WERI-Rb-1 (cell line): ENCODE measurements at regions not wholly inside any gene's neighbourhood (a gene's known extent, or its start where the extent isn't known, plus 50 kb on each side); places are given as distances from the start of the nearest gene placed in this dataset.

ENCODE experiments used
- DNase-seq: peaks from one replicate; pipeline ENCODE4 v3.0.0-alpha.2; 2020
- H3K27ac ChIP-seq: fragments of 250-450 bp; sonication (Bioruptor Pico); 2 replicates; pipeline ENCODE4 v1.5.1; 2020; ENCODE audit warnings: mild to moderate bottlenecking, moderate library complexity
- H3K27me3 ChIP-seq: fragments of 250-450 bp; sonication (Bioruptor Pico); 2 replicates; pipeline ENCODE4 v1.5.1; 2021; ENCODE audit warnings: mild to moderate bottlenecking, low read depth, moderate library complexity; ENCODE audit not compliant: insufficient read depth, severe bottlenecking
- H3K36me3 ChIP-seq: fragments of 250-450 bp; sonication (Bioruptor Pico); 2 replicates; pipeline ENCODE4 v1.5.1; 2020; ENCODE audit warnings: mild to moderate bottlenecking, moderate library complexity
- H3K4me3 ChIP-seq: 2 replicates; pipeline ENCODE4 v1.5.1; 2011; ENCODE audit warnings: low read depth, mild to moderate bottlenecking, control low read depth, low read length
- H3K9me3 ChIP-seq: fragments of 250-450 bp; sonication (Bioruptor Pico); 2 replicates; pipeline ENCODE4 v1.5.1; 2021; ENCODE audit warnings: mild to moderate bottlenecking, moderate library complexity; ENCODE audit not compliant: severe bottlenecking
- TF ChIP-seq, protein P1 (sequence below): IDR thresholded peaks from 2 replicates; pipeline ENCODE4 v1.5.1; 2011; ENCODE audit warnings: low read depth, mild to moderate bottlenecking, control low read depth, inconsistent platforms, low read length

DNA sequence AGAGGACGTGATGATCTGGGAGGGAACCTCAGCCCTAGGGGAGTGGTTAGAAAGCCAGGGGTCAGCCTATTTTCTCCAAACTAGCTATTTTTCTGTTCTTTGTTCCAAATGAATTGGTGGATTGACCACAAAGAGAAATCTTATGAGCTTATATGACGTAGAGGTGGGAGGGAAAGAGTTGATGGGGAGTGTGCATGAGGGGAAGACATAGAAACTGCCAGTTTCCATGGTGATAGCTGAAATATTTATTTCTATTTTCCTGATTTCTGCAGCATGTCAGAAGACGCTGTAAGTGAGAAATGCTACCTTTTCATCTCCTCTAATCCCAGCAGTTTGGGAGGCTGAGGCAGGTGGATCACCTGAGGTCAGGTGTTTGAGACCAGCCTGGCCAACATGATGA, 51.4 kb upstream of the CISTR start:
- no peak overlapping the region for H3K27ac ChIP-seq
- H3K36me3 ChIP-seq, result no peaks in the 10 kb centered on the region
- H3K4me3 ChIP-seq, result no peak overlapping the region
- H3K9me3 ChIP-seq, result no peaks in the 10 kb centered on the region
- DNase-seq, result no peak
- H3K27me3 ChIP-seq, result peaks cover 88% of the 10 kb centered on the region
- TF ChIP-seq, protein P1, sequence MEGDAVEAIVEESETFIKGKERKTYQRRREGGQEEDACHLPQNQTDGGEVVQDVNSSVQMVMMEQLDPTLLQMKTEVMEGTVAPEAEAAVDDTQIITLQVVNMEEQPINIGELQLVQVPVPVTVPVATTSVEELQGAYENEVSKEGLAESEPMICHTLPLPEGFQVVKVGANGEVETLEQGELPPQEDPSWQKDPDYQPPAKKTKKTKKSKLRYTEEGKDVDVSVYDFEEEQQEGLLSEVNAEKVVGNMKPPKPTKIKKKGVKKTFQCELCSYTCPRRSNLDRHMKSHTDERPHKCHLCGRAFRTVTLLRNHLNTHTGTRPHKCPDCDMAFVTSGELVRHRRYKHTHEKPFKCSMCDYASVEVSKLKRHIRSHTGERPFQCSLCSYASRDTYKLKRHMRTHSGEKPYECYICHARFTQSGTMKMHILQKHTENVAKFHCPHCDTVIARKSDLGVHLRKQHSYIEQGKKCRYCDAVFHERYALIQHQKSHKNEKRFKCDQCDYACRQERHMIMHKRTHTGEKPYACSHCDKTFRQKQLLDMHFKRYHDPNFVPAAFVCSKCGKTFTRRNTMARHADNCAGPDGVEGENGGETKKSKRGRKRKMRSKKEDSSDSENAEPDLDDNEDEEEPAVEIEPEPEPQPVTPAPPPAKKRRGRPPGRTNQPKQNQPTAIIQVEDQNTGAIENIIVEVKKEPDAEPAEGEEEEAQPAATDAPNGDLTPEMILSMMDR, result no peak

DNA sequence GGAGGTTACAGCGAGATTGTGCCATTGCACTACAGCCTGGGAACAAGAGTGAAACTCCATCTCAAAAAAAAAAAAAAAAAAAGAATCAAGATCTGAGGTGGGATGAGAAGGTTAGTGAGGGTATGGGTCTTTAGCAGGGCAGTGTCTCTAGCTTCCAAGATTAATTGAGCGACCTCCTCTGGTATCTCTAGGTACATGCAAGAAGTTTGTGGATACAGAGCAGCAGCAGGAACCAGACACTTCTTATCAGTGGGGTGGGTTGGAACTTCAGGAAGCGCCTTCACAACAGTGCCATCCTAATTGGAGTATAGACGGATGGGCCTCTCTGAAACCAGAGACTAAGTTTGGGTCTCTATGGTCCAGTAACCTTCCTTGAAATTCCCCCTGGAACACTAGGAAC, 51.9 kb upstream of the CISTR start:
- TF ChIP-seq, protein P1, result no peak
- H3K9me3 ChIP-seq, result no peaks in the 10 kb centered on the region
- no peak for DNase-seq
- H3K27me3 ChIP-seq, result peaks cover 90% of the 10 kb centered on the region
- no peak overlapping the region for H3K27ac ChIP-seq
- no peaks in the 10 kb centered on the region for H3K36me3 ChIP-seq
- H3K4me3 ChIP-seq, result no peak overlapping the region

DNA sequence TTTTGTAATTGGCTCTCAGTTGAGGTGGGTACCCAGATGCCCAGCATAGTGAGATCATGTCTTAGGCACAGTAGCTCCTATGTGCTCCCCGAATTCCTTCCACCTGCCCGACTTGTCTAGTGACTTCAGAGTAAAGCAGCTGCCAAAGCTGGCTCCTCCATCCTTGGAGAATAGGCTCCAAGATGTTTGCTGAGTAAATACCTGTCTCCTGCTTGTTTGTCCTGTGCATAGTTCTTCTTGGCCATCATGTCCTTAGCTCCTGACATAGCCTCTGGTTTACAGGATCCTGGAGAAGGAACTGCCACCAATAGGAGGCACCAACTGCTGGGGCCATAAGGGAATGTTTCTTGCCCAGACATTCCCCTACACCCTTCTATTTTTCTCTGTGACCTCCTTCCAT, 52.6 kb upstream of the CISTR start:
- TF ChIP-seq, protein P1, result no peak
- H3K27me3 ChIP-seq, result peaks cover 91% of the 10 kb centered on the region
- no peaks in the 10 kb centered on the region for H3K36me3 ChIP-seq
- no peak overlapping the region for H3K4me3 ChIP-seq
- H3K27ac ChIP-seq, result no peak overlapping the region
- H3K9me3 ChIP-seq, result no peaks in the 10 kb centered on the region
- DNase-seq, result no peak

DNA sequence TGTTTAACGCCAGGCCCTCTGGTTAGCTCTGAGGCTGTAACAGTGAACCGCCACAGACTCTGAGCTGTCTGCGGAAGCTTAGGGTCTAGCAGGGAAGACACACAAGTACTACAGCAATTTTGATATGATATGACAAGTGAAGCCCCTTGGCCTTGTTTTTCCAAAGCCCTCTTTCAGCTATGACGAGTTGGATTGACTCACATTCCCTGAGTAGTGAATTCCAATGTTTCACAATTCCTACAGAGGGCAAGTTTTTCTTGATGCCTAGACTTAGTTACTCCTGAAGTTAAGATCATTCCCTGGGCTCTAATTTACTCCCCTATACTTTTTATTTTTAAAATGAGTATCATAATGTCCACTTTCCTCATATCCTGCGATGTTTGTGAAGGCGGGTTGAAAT, 53.3 kb upstream of the CISTR start:
- peaks cover 91% of the 10 kb centered on the region for H3K27me3 ChIP-seq
- DNase-seq, result no peak
- H3K4me3 ChIP-seq, result no peak overlapping the region
- H3K9me3 ChIP-seq, result no peaks in the 10 kb centered on the region
- H3K27ac ChIP-seq, result no peak overlapping the region
- no peaks in the 10 kb centered on the region for H3K36me3 ChIP-seq
- TF ChIP-seq, protein P1, result no peak

DNA sequence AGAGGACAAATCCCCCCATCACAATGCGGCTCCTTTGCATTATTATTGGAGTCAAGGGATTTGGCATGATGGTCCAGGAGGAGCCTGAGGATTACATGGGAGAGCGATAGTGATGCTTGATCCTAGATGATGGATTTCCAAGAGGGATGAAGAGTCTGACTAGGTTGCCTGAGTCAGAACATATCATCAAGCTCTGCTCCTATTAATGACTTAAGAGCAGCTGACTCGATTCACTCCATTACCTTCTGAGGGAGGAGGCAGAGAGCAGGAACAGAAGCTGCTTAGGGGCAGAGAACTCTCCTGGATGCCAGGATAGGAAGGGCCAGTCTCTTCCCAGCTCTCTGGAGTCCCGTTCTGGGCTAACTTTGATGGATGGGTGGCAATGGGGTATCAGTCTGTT, 54.0 kb upstream of the CISTR start:
- H3K27me3 ChIP-seq, result peaks cover 91% of the 10 kb centered on the region
- TF ChIP-seq, protein P1, result no peak

DNA sequence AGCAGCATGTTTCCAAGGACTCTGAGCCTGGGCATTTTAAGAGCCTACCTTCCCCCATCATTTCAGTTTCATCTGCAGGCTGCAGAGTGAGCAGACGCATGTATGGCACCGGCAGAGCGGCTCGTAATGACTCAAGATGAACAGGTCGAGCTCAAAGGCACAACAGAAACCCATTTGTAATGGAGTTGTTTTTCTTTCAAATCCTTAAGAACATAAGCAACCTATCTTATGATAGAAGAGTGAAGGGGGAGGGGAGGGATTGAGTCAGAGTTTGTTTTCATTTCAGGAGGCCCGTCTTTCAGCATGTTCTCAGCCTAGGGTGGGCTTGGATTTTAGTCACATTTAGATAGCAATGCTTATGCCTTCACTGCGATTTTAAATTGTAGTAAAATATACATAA, 54.9 kb upstream of the CISTR start:
- no peak overlapping the region for H3K4me3 ChIP-seq
- no peak for DNase-seq
- no peak overlapping the region for H3K27ac ChIP-seq
- H3K9me3 ChIP-seq, result no peaks in the 10 kb centered on the region
- TF ChIP-seq, protein P1, result no peak
- H3K36me3 ChIP-seq, result no peaks in the 10 kb centered on the region
- peaks cover 91% of the 10 kb centered on the region for H3K27me3 ChIP-seq

More for the DNA sequence above, 54.0 kb upstream of the CISTR start:
- Histone ChIP-seq H3K27ac (no peak overlapping the region), H3K36me3 (no peaks in the 10 kb centered on the region), H3K4me3 (no peak overlapping the region), H3K9me3 (no peaks in the 10 kb centered on the region)
- no peak for DNase-seq
